ENCODE measurements at regions not wholly inside any gene's neighbourhood (a gene's known extent, or its start where the extent isn't known, plus 50 kb on each side); places are given as distances from the start of the nearest gene placed in this dataset.

GRCh38 chr6:112739766-112740165 is 392.6 kb downstream of the RFPL4B start:
- Histone ChIP-seq H3K36me3 (ENCODE audit: control insufficient read depth in 4 of 4, insufficient read depth in 3 of 4, low read depth in 1 of 4, low read length in 3 of 4) (no peaks in the 10 kb centered on the region), H3K27me3 (ENCODE audit: control insufficient read depth in 4 of 4, insufficient read depth in 4 of 4, low read length in 3 of 4) (no peaks in the 10 kb centered on the region), H3K9me3 (ENCODE audit: control insufficient read depth in 4 of 4, low read length in 3 of 4) (no peaks in the 10 kb centered on the region), H3K4me3 (ENCODE audit: low read depth in 1 of 3, low read length in 3 of 3) (no peak overlapping the region), H3K4me1 (ENCODE audit: control insufficient read depth in 4 of 4, insufficient read depth in 4 of 4, low read length in 3 of 4) (no peaks in the 10 kb centered on the region), H3K9ac (ENCODE audit: low read depth in 1 of 2, low read length in 2 of 2) (no peak overlapping the region), H3K27ac (ENCODE audit: low read depth in 1 of 2, low read length in 2 of 2) (no peak overlapping the region)
- no peak for DNase-seq (ENCODE audit: low spot score)
- TF ChIP-seq, protein P1, sequence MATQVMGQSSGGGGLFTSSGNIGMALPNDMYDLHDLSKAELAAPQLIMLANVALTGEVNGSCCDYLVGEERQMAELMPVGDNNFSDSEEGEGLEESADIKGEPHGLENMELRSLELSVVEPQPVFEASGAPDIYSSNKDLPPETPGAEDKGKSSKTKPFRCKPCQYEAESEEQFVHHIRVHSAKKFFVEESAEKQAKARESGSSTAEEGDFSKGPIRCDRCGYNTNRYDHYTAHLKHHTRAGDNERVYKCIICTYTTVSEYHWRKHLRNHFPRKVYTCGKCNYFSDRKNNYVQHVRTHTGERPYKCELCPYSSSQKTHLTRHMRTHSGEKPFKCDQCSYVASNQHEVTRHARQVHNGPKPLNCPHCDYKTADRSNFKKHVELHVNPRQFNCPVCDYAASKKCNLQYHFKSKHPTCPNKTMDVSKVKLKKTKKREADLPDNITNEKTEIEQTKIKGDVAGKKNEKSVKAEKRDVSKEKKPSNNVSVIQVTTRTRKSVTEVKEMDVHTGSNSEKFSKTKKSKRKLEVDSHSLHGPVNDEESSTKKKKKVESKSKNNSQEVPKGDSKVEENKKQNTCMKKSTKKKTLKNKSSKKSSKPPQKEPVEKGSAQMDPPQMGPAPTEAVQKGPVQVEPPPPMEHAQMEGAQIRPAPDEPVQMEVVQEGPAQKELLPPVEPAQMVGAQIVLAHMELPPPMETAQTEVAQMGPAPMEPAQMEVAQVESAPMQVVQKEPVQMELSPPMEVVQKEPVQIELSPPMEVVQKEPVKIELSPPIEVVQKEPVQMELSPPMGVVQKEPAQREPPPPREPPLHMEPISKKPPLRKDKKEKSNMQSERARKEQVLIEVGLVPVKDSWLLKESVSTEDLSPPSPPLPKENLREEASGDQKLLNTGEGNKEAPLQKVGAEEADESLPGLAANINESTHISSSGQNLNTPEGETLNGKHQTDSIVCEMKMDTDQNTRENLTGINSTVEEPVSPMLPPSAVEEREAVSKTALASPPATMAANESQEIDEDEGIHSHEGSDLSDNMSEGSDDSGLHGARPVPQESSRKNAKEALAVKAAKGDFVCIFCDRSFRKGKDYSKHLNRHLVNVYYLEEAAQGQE (IDR thresholded peaks at IDR 0.05): no peak
- TF ChIP-seq RAD21 (IDR thresholded peaks at IDR 0.05): no peak
- TF ChIP-seq TAF1 (conservative IDR thresholded peaks at IDR 0.05): no peak
- TF ChIP-seq, protein P2, sequence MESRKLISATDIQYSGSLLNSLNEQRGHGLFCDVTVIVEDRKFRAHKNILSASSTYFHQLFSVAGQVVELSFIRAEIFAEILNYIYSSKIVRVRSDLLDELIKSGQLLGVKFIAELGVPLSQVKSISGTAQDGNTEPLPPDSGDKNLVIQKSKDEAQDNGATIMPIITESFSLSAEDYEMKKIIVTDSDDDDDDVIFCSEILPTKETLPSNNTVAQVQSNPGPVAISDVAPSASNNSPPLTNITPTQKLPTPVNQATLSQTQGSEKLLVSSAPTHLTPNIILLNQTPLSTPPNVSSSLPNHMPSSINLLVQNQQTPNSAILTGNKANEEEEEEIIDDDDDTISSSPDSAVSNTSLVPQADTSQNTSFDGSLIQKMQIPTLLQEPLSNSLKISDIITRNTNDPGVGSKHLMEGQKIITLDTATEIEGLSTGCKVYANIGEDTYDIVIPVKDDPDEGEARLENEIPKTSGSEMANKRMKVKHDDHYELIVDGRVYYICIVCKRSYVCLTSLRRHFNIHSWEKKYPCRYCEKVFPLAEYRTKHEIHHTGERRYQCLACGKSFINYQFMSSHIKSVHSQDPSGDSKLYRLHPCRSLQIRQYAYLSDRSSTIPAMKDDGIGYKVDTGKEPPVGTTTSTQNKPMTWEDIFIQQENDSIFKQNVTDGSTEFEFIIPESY (IDR thresholded peaks at IDR 0.05): no peak
- no peak for TF ChIP-seq EGR1 (IDR thresholded peaks at IDR 0.05; ENCODE audit: low read depth in 2 of 2)
- TF ChIP-seq, protein P3, sequence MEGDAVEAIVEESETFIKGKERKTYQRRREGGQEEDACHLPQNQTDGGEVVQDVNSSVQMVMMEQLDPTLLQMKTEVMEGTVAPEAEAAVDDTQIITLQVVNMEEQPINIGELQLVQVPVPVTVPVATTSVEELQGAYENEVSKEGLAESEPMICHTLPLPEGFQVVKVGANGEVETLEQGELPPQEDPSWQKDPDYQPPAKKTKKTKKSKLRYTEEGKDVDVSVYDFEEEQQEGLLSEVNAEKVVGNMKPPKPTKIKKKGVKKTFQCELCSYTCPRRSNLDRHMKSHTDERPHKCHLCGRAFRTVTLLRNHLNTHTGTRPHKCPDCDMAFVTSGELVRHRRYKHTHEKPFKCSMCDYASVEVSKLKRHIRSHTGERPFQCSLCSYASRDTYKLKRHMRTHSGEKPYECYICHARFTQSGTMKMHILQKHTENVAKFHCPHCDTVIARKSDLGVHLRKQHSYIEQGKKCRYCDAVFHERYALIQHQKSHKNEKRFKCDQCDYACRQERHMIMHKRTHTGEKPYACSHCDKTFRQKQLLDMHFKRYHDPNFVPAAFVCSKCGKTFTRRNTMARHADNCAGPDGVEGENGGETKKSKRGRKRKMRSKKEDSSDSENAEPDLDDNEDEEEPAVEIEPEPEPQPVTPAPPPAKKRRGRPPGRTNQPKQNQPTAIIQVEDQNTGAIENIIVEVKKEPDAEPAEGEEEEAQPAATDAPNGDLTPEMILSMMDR (IDR thresholded peaks at IDR 0.05; ENCODE audit: low read depth, low read length, missing input control): no peak
- TF ChIP-seq, protein P4, sequence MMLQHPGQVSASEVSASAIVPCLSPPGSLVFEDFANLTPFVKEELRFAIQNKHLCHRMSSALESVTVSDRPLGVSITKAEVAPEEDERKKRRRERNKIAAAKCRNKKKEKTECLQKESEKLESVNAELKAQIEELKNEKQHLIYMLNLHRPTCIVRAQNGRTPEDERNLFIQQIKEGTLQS (IDR thresholded peaks at IDR 0.05): no peak
- TF ChIP-seq MAX (IDR thresholded peaks at IDR 0.05): no peak
- no peak for TF ChIP-seq SP1 (IDR thresholded peaks at IDR 0.05)
- no peak for TF ChIP-seq NR2F2 (IDR thresholded peaks at IDR 0.05)

GRCh38 chr6:112743323-112743722 is 396.2 kb downstream of the RFPL4B start:
- WGBS: 75% methylated on average over 1 of the region's 1 CpG

More at GRCh38 chr6:112743323-112743722, 396.2 kb downstream of the RFPL4B start:
- TF ChIP-seq, protein P2 (IDR thresholded peaks at IDR 0.05): no peak
- TF ChIP-seq FOXA2 (IDR thresholded peaks at IDR 0.05) (no peak), YY1 (IDR thresholded peaks at IDR 0.05) (no peak), HNF4G (IDR thresholded peaks at IDR 0.05) (no peak), RXRA (IDR thresholded peaks at IDR 0.05) (no peak), MAX (IDR thresholded peaks at IDR 0.05) (no peak), RAD21 (IDR thresholded peaks at IDR 0.05) (no peak), JUND (IDR thresholded peaks at IDR 0.05) (no peak), SP1 (IDR thresholded peaks at IDR 0.05) (no peak)
- TF ChIP-seq, protein P3 (IDR thresholded peaks at IDR 0.05; ENCODE audit: low read depth, low read length, missing input control): no peak
- no peaks in the 10 kb centered on the region for H3K4me1 ChIP-seq (ENCODE audit: control insufficient read depth in 4 of 4, insufficient read depth in 4 of 4, low read length in 3 of 4)
- no peaks in the 10 kb centered on the region for H3K36me3 ChIP-seq (ENCODE audit: control insufficient read depth in 4 of 4, insufficient read depth in 3 of 4, low read depth in 1 of 4, low read length in 3 of 4)
- no peaks in the 10 kb centered on the region for H3K27me3 ChIP-seq (ENCODE audit: control insufficient read depth in 4 of 4, insufficient read depth in 4 of 4, low read length in 3 of 4)
- no peak for DNase-seq (ENCODE audit: low spot score)
- H3K9ac ChIP-seq (ENCODE audit: low read depth in 1 of 2, low read length in 2 of 2): no peak overlapping the region
- no peak overlapping the region for H3K4me3 ChIP-seq (ENCODE audit: low read depth in 1 of 3, low read length in 3 of 3)
- H3K9me3 ChIP-seq (ENCODE audit: control insufficient read depth in 4 of 4, low read length in 3 of 4): no peaks in the 10 kb centered on the region
- H3K27ac ChIP-seq (ENCODE audit: low read depth in 1 of 2, low read length in 2 of 2): no peak overlapping the region
